Parathyroid adenoma (tissue), 2 donors: ENCODE measurements at regions not wholly inside any gene's neighbourhood (a gene's known extent, or its start where the extent isn't known, plus 50 kb on each side); places are given as distances from the start of the nearest gene placed in this dataset.

ENCODE experiments used
- H2AFZ ChIP-seq: fragments of 300-600 bp; sonication (generic); one replicate; pipeline ENCODE4 v1.7.0; 2017; ENCODE audit warnings: antibody characterized with exemption, mild to moderate bottlenecking
- H3K27ac ChIP-seq: fragments of 300-600 bp; sonication (generic); one replicate; pipeline ENCODE4 v1.7.0; 2017
- H3K27me3 ChIP-seq: fragments of 300-600 bp; sonication (generic); one replicate; pipeline ENCODE4 v1.7.0; 2017; ENCODE audit warnings: low read length; ENCODE audit not compliant: control insufficient read depth, insufficient read depth
- H3K36me3 ChIP-seq: fragments of 300-600 bp; sonication (generic); one replicate; pipeline ENCODE4 v1.7.0; 2017; ENCODE audit warnings: low read length; ENCODE audit not compliant: control insufficient read depth, insufficient read depth
- H3K4me1 ChIP-seq: fragments of 300-600 bp; sonication (generic); one replicate; pipeline ENCODE4 v1.7.0; 2017; ENCODE audit warnings: control low read depth
- H3K4me2 ChIP-seq: fragments of 300-600 bp; sonication (generic); one replicate; pipeline ENCODE4 v1.7.0; 2017; ENCODE audit warnings: low read length
- H3K4me3 ChIP-seq: fragments of 300-600 bp; sonication (generic); one replicate; pipeline ENCODE4 v1.7.0; 2017; ENCODE audit warnings: low read depth, low read length
- H3K79me2 ChIP-seq: fragments of 300-600 bp; sonication (generic); one replicate; pipeline ENCODE4 v1.7.0; 2017; ENCODE audit warnings: control low read depth
- H3K9ac ChIP-seq: fragments of 300-600 bp; sonication (generic); one replicate; pipeline ENCODE4 v1.7.0; 2017; ENCODE audit warnings: mild to moderate bottlenecking
- H3K9me3 ChIP-seq: fragments of 300-600 bp; sonication (generic); one replicate; pipeline ENCODE4 v1.7.0; 2017; ENCODE audit warnings: low read length; ENCODE audit not compliant: control insufficient read depth
- CTCF ChIP-seq: fragments of 300-600 bp; sonication (generic); IDR thresholded peaks from one replicate; pipeline ENCODE4 v1.7.0; 2017; ENCODE audit warnings: antibody characterized with exemption, mild to moderate bottlenecking
- donor health status: primary hyperparathyroidism.

DNA sequence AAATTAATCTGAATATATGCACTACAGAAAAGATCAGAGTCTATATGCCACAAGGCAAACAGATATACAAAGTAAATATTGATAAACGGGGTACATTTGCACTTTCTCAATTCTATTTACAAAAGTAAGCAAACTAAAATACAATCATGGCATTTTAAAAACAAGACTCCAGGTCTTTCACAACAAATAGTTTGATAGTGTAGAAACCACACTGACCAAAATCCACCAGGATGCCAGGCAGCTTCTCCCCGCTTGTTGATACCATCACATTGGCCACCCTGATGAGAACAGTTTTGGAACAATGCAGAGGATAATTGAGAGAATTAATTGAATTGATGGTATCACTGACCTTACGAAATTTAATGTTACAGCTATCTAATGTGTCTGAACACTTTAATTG is 190.6 kb upstream of the TMCO5A start:
- Histone ChIP-seq H3K4me1 (no peaks in the 10 kb centered on the region), H3K79me2 (no peaks in the 10 kb centered on the region), H3K4me2 (no peak overlapping the region), H3K4me3 (no peak overlapping the region), H3K9ac (no peak overlapping the region), H3K36me3 (no peaks in the 10 kb centered on the region), H2AFZ (no peak overlapping the region), H3K27me3 (no peaks in the 10 kb centered on the region), H3K9me3 (no peaks in the 10 kb centered on the region), H3K27ac (no peak overlapping the region)
- TF ChIP-seq CTCF, result no peak

DNA sequence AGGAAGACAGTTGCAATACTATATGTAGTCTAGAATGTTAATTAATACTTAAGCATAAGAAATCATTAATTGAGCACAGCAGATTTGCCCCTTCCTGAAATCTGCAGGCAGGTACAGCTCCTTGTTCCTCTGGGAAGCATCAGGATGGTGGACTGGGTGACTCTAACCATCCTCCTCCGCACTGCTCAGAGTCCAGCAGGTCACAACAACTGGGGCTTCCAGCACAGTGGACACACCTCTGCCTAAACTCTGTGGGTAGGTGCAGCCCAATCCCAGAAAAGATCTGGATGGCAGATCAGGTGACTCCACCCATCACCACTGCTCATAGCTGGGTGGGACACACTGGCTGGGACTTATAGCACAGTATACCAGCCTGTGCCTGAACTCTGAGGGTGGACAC is 189.9 kb upstream of the TMCO5A start:
- Histone ChIP-seq H3K79me2 (no peaks in the 10 kb centered on the region), H3K27ac (no peak overlapping the region), H3K27me3 (no peaks in the 10 kb centered on the region), H3K36me3 (no peaks in the 10 kb centered on the region), H3K4me1 (no peaks in the 10 kb centered on the region), H2AFZ (no peak overlapping the region), H3K9me3 (no peaks in the 10 kb centered on the region), H3K4me2 (no peak overlapping the region), H3K9ac (no peak overlapping the region), H3K4me3 (no peak overlapping the region)
- no peak for TF ChIP-seq CTCF

DNA sequence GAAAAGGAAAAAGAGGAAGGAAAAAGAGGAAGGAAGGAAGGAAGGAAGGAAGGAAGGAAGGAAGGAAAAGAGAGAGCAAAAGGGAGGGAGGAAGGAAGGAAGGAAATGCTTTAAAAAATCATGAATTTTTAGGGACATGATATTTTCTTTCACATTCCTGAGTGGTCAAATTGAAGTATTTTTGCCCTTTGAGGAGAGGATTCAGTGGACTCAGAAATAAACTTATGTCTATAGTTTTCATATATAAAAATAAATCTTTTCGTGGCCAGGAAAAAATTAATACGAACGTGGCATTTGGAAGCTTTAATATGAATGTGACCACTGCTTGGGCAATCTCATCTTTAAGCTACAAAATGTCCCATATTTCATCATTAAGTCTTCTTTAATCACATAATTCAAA is 183.0 kb upstream of the TMCO5A start:
- Histone ChIP-seq H3K4me3 (no peak overlapping the region), H3K9me3 (no peaks in the 10 kb centered on the region), H2AFZ (no peak overlapping the region), H3K79me2 (no peaks in the 10 kb centered on the region), H3K27ac (no peak overlapping the region), H3K9ac (no peak overlapping the region), H3K4me2 (no peak overlapping the region), H3K36me3 (no peaks in the 10 kb centered on the region), H3K27me3 (no peaks in the 10 kb centered on the region), H3K4me1 (no peaks in the 10 kb centered on the region)
- no peak for TF ChIP-seq CTCF

DNA sequence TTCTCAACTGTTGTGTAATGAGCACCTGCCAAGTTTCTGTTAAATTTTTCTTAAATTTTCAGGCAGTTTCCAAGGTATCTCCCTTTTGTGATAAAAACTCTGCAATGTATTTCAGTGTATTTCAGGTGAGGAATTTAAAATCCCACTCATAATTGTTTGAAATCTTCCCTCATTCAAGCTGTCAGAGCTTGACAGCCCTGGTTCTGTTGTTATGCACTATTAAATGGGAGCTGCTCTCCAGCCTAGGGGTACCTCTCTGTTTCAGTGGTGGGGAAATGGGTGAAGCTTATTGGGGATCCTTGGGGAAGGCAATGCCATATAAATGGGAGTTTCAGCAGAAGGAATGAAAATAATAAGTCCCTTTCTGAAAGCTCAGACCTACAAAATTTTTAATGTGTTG is 178.0 kb upstream of the TMCO5A start:
- Histone ChIP-seq H3K4me2 (no peak overlapping the region), H3K36me3 (no peaks in the 10 kb centered on the region), H3K4me3 (no peak overlapping the region), H3K4me1 (no peaks in the 10 kb centered on the region), H2AFZ (no peak overlapping the region), H3K79me2 (no peaks in the 10 kb centered on the region), H3K9ac (no peak overlapping the region), H3K27me3 (no peaks in the 10 kb centered on the region), H3K9me3 (no peaks in the 10 kb centered on the region), H3K27ac (no peak overlapping the region)
- no peak for TF ChIP-seq CTCF

- no peak overlapping the region for H3K4me2 ChIP-seq
- no peak overlapping the region for H3K4me3 ChIP-seq
- H3K4me1 ChIP-seq, result no peaks in the 10 kb centered on the region
- no peaks in the 10 kb centered on the region for H3K79me2 ChIP-seq
- H3K36me3 ChIP-seq, result no peaks in the 10 kb centered on the region
- no peak overlapping the region for H2AFZ ChIP-seq
- no peak overlapping the region for H3K27ac ChIP-seq
- H3K27me3 ChIP-seq, result no peaks in the 10 kb centered on the region
- no peak for TF ChIP-seq CTCF
- no peak overlapping the region for H3K9ac ChIP-seq
- no peaks in the 10 kb centered on the region for H3K9me3 ChIP-seq
These were observed 176.0 kb upstream of the TMCO5A start for GRCh38 chr15:37758412-37758811.
